ENCODE measurements at regions not wholly inside any gene's neighbourhood (a gene's known extent, or its start where the extent isn't known, plus 50 kb on each side); places are given as distances from the start of the nearest gene placed in this dataset.

DNA sequence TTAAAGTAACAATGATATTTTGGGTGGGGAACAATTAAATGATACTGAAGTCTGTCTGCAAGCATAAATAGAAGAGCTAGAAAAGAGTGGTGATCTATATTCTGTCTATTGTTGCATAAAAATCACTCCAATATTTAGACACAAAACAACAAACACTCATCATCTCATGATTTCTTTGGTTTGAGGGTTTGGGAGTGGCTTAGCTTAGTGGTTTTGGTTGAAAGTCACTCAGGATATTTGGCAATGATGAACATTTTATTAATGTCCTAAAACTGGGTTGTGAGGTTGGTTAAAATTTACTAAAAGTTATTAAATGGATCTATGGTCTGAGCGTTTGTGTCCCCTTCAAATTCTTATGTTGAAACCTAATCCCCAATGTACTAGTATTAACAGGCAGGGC is 54.7 kb upstream of the EGFR start:
- ATAC-seq (no peak), FAIRE-seq (no peak), DNase-seq (ENCODE audit: low read depth, low spot score) (no peak)
- Histone ChIP-seq H4K20me1 (ENCODE audit: control insufficient read depth, insufficient read depth) (no peaks in the 10 kb centered on the region), H3K79me2 (ENCODE audit: control insufficient read depth, insufficient read depth, low read length) (no peaks in the 10 kb centered on the region), H3K9me3 (replicated peaks; ENCODE audit: control insufficient read depth, insufficient read depth, low read length) (no peaks in the 10 kb centered on the region), H3K4me1 (ENCODE audit: control insufficient read depth, insufficient read depth, low read length) (no peaks in the 10 kb centered on the region), H3K9ac (ENCODE audit: control insufficient read depth, insufficient read depth, low read length) (no peak overlapping the region), H3K4me3 (no peak overlapping the region), H3K27ac (ENCODE audit: control insufficient read depth, insufficient read depth) (no peak overlapping the region), H3K27me3 (replicated peaks in 1 of 2; ENCODE audit: control insufficient read depth in 2 of 2, insufficient read depth in 2 of 2, low read length in 1 of 2) (no peaks in the 10 kb centered on the region), H3K36me3 (ENCODE audit: control insufficient read depth in 2 of 2, insufficient read depth in 2 of 2, low read length in 1 of 2) (no peaks in the 10 kb centered on the region), H2AFZ (ENCODE audit: control insufficient read depth, low read depth, low read length) (no peak overlapping the region), H3K4me2 (ENCODE audit: control insufficient read depth, insufficient read depth) (no peak overlapping the region)
- CTCF ChIA-PET: no interaction called here
- POLR2A ChIA-PET: interaction anchor here (0.6 kb wide), 1 partner anchor 1102 kb away, joined by 7 read pairs; no protein-coding TSS in a partner anchor
- no TSS peak for BruUV-seq (replicated peaks)
- RAD21 ChIA-PET (ENCODE audit: unreplicated experiment): no interaction called here
- WGBS (ENCODE audit: insufficient coverage, insufficient replicate concordance, low lambda C conversion rate, missing lambda C conversion rate): 0% methylated on average over 1 of the region's 1 CpG
- no peak for TF ChIP-seq HSF1 (IDR thresholded peaks at IDR 0.05; ENCODE audit: low read depth, low read length)
- TF ChIP-seq, protein P1, sequence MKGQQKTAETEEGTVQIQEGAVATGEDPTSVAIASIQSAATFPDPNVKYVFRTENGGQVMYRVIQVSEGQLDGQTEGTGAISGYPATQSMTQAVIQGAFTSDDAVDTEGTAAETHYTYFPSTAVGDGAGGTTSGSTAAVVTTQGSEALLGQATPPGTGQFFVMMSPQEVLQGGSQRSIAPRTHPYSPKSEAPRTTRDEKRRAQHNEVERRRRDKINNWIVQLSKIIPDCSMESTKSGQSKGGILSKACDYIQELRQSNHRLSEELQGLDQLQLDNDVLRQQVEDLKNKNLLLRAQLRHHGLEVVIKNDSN (IDR thresholded peaks at IDR 0.05; ENCODE audit: borderline replicate concordance, extremely low read length, insufficient read depth, low read depth, low read length): no peak
- TF ChIP-seq PRDM15 (CRISPR knock-in tag; IDR thresholded peaks at IDR 0.05): no peak
- TF ChIP-seq DPF2 (IDR thresholded peaks at IDR 0.05): no peak
- no peak for TF ChIP-seq GATAD2B (conservative IDR thresholded peaks at IDR 0.05; ENCODE audit: low read depth)
- intact Hi-C loops (cut with micrococcal nuclease; ENCODE audit: unreplicated experiment): no loop called here
- SMC1A ChIA-PET (ENCODE audit: uncharacterized antibody, unreplicated experiment): interaction anchor here (1.0 kb wide), 2 partner anchors 10 to 11 kb away, joined by 3 to 4 read pairs; no protein-coding TSS in a partner anchor
- in situ Hi-C loops (cut with MboI): no loop called here
